Activated naive CD4-positive, alpha-beta T cell treated with anti-CD3 and anti-CD28 coated beads, Interleukin-2, amount 10 ng/mL, durations not matched to agents 7 days and 5 days (primary cell): ENCODE measurements at regions not wholly inside any gene's neighbourhood (a gene's known extent, or its start where the extent isn't known, plus 50 kb on each side); places are given as distances from the start of the nearest gene placed in this dataset.

ENCODE experiments used
- CTCF ChIA-PET: fragments of 350-600 bp; sonication (Branson Sonifier 250); formaldehyde crosslinking; loops from one replicate; lab custom pipeline; 2021; ENCODE audit warnings: antibody characterized with exemption; lab: Charles Lee
- DNase-seq: peaks from one replicate; pipeline ENCODE4 v3.0.0-alpha.2; 2020
- H3K27ac Mint-ChIP-seq: one replicate; pipeline ENCODE4 v1.8.0; 2021; ENCODE audit warnings: mild to moderate bottlenecking, moderate library complexity, mixed read lengths
- H3K27me3 Mint-ChIP-seq: one replicate; pipeline ENCODE4 v1.8.0; 2021; ENCODE audit warnings: mild to moderate bottlenecking, mixed read lengths
- H3K36me3 Mint-ChIP-seq: one replicate; pipeline ENCODE4 v1.8.0; 2021; ENCODE audit warnings: mixed read lengths
- H3K4me1 Mint-ChIP-seq: one replicate; pipeline ENCODE4 v1.8.0; 2021; ENCODE audit warnings: mixed read lengths
- H3K4me3 Mint-ChIP-seq: one replicate; pipeline ENCODE4 v1.8.0; 2021; ENCODE audit warnings: mild to moderate bottlenecking, moderate library complexity, mixed read lengths
- H3K9me3 Mint-ChIP-seq: one replicate; pipeline ENCODE4 v1.8.0; 2021; ENCODE audit warnings: mixed read lengths

- no peak for DNase-seq
- Mint-ChIP-seq H3K27ac (no peak overlapping the region), H3K9me3 (no peaks in the 10 kb centered on the region), H3K27me3 (no peaks in the 10 kb centered on the region), H3K36me3 (no peaks in the 10 kb centered on the region), H3K4me1 (no peaks in the 10 kb centered on the region), H3K4me3 (no peak overlapping the region)
- CTCF ChIA-PET: no interaction called here
These were observed 150.3 kb downstream of the DAD1 start for GRCh38 chr14:22438742-22439141.

- no peak overlapping the region for H3K27ac Mint-ChIP-seq
- CTCF ChIA-PET: no interaction called here
- H3K4me3 Mint-ChIP-seq: no peak overlapping the region
- H3K9me3 Mint-ChIP-seq: no peaks in the 10 kb centered on the region
- H3K4me1 Mint-ChIP-seq: no peaks in the 10 kb centered on the region
- no peak for DNase-seq
- H3K36me3 Mint-ChIP-seq: no peaks in the 10 kb centered on the region
- no peaks in the 10 kb centered on the region for H3K27me3 Mint-ChIP-seq
These were observed 154.0 kb downstream of the DAD1 start for GRCh38 chr14:22434901-22435550.

- CTCF ChIA-PET: no interaction called here
- DNase-seq: no peak
- Mint-ChIP-seq H3K9me3 (no peaks in the 10 kb centered on the region), H3K27me3 (no peaks in the 10 kb centered on the region), H3K4me1 (no peaks in the 10 kb centered on the region), H3K27ac (no peak overlapping the region), H3K4me3 (no peak overlapping the region), H3K36me3 (no peaks in the 10 kb centered on the region)
These were observed 155.0 kb downstream of the DAD1 start for GRCh38 chr14:22434030-22434429.

- no peak overlapping the region for H3K27ac Mint-ChIP-seq
- no peaks in the 10 kb centered on the region for H3K36me3 Mint-ChIP-seq
- no peaks in the 10 kb centered on the region for H3K4me1 Mint-ChIP-seq
- no peak for DNase-seq
- no peak overlapping the region for H3K4me3 Mint-ChIP-seq
- no peaks in the 10 kb centered on the region for H3K9me3 Mint-ChIP-seq
- no peaks in the 10 kb centered on the region for H3K27me3 Mint-ChIP-seq
- CTCF ChIA-PET: no interaction called here
These were observed 156.0 kb downstream of the DAD1 start for GRCh38 chr14:22433069-22433468.

- DNase-seq: no peak
- CTCF ChIA-PET: no interaction called here
- Mint-ChIP-seq H3K4me3 (no peak overlapping the region), H3K9me3 (no peaks in the 10 kb centered on the region), H3K27ac (no peak overlapping the region), H3K27me3 (no peaks in the 10 kb centered on the region), H3K4me1 (no peaks in the 10 kb centered on the region), H3K36me3 (no peaks in the 10 kb centered on the region)
These were observed 156.6 kb downstream of the DAD1 start for GRCh38 chr14:22432348-22432976.

- Mint-ChIP-seq H3K4me3 (no peak overlapping the region), H3K36me3 (no peaks in the 10 kb centered on the region), H3K27ac (no peak overlapping the region), H3K9me3 (no peaks in the 10 kb centered on the region), H3K4me1 (no peaks in the 10 kb centered on the region), H3K27me3 (no peaks in the 10 kb centered on the region)
- no peak for DNase-seq
- CTCF ChIA-PET: no interaction called here
These were observed 159.3 kb downstream of the DAD1 start for GRCh38 chr14:22429546-22430294.

- Mint-ChIP-seq H3K4me1 (no peaks in the 10 kb centered on the region), H3K36me3 (no peaks in the 10 kb centered on the region), H3K9me3 (no peaks in the 10 kb centered on the region), H3K27me3 (no peaks in the 10 kb centered on the region), H3K27ac (no peak overlapping the region), H3K4me3 (no peak overlapping the region)
- no peak for DNase-seq
- CTCF ChIA-PET: no interaction called here
These were observed 160.2 kb downstream of the DAD1 start for GRCh38 chr14:22428700-22429291.

- Mint-ChIP-seq H3K9me3 (no peaks in the 10 kb centered on the region), H3K4me3 (no peak overlapping the region), H3K36me3 (no peaks in the 10 kb centered on the region), H3K4me1 (no peaks in the 10 kb centered on the region), H3K27ac (no peak overlapping the region), H3K27me3 (no peaks in the 10 kb centered on the region)
- CTCF ChIA-PET: no interaction called here
- DNase-seq: no peak
These were observed 161.2 kb downstream of the DAD1 start for GRCh38 chr14:22427771-22428231.

- H3K4me3 Mint-ChIP-seq: no peak overlapping the region
These were observed 162.3 kb downstream of the DAD1 start for GRCh38 chr14:22426711-22427110.

GRCh38 chr14:22423958-22424357 is 165.1 kb downstream of the DAD1 start:
- Mint-ChIP-seq H3K4me1 (no peaks in the 10 kb centered on the region), H3K27ac (no peak overlapping the region), H3K4me3 (no peak overlapping the region), H3K9me3 (no peaks in the 10 kb centered on the region), H3K27me3 (no peaks in the 10 kb centered on the region), H3K36me3 (no peaks in the 10 kb centered on the region)
- CTCF ChIA-PET: no interaction called here
- DNase-seq: no peak

More at GRCh38 chr14:22426711-22427110, 162.3 kb downstream of the DAD1 start:
- Mint-ChIP-seq H3K27ac (no peak overlapping the region), H3K9me3 (no peaks in the 10 kb centered on the region), H3K36me3 (no peaks in the 10 kb centered on the region), H3K4me1 (no peaks in the 10 kb centered on the region), H3K27me3 (no peaks in the 10 kb centered on the region)
- CTCF ChIA-PET: no interaction called here
- no peak for DNase-seq

GRCh38 chr14:22422238-22422637 is 166.8 kb downstream of the DAD1 start:
- Mint-ChIP-seq H3K36me3 (no peaks in the 10 kb centered on the region), H3K9me3 (no peaks in the 10 kb centered on the region), H3K4me3 (no peak overlapping the region), H3K27ac (no peak overlapping the region), H3K27me3 (no peaks in the 10 kb centered on the region), H3K4me1 (no peaks in the 10 kb centered on the region)
- no peak for DNase-seq
- CTCF ChIA-PET: no interaction called here

GRCh38 chr14:22420598-22421186 is 168.3 kb downstream of the DAD1 start:
- Mint-ChIP-seq H3K36me3 (no peaks in the 10 kb centered on the region), H3K27me3 (no peaks in the 10 kb centered on the region), H3K27ac (no peak overlapping the region), H3K4me1 (no peaks in the 10 kb centered on the region), H3K9me3 (no peaks in the 10 kb centered on the region), H3K4me3 (no peak overlapping the region)
- CTCF ChIA-PET: no interaction called here
- DNase-seq: no peak

GRCh38 chr14:22419620-22420019 is 169.4 kb downstream of the DAD1 start:
- Mint-ChIP-seq H3K9me3 (no peaks in the 10 kb centered on the region), H3K27me3 (no peaks in the 10 kb centered on the region), H3K36me3 (no peaks in the 10 kb centered on the region), H3K4me1 (no peaks in the 10 kb centered on the region), H3K27ac (no peak overlapping the region), H3K4me3 (no peak overlapping the region)
- DNase-seq: no peak
- CTCF ChIA-PET: no interaction called here

- CTCF ChIA-PET: no interaction called here
- Mint-ChIP-seq H3K27me3 (no peaks in the 10 kb centered on the region), H3K4me3 (no peak overlapping the region), H3K36me3 (no peaks in the 10 kb centered on the region), H3K4me1 (no peaks in the 10 kb centered on the region), H3K27ac (no peak overlapping the region), H3K9me3 (no peaks in the 10 kb centered on the region)
- DNase-seq: no peak
These were observed 170.4 kb downstream of the DAD1 start for GRCh38 chr14:22418631-22419030.
